Hepatocyte (in vitro differentiated cells): ENCODE measurements at regions not wholly inside any gene's neighbourhood (a gene's known extent, or its start where the extent isn't known, plus 50 kb on each side); places are given as distances from the start of the nearest gene placed in this dataset.

Source experiments
- CTCF ChIP-seq: fragments of 200-600 bp; sonication (generic); IDR thresholded peaks from 2 replicates; pipeline ENCODE4 v1.5.1; 2016; ENCODE audit warnings: antibody characterized with exemption, mild to moderate bottlenecking; ENCODE audit not compliant: poor library complexity
- EZH2 ChIP-seq: fragments of 200-600 bp; sonication (generic); IDR thresholded peaks from 2 replicates; pipeline ENCODE4 v1.6.1; 2016; ENCODE audit warnings: antibody characterized with exemption, mild to moderate bottlenecking, borderline replicate concordance

GRCh38 chr1:217180443-217180842 is 450.4 kb downstream of the GPATCH2 start:
- TF ChIP-seq CTCF (no peak), EZH2 (no peak)
